GM23338 (cell line): ENCODE measurements at regions not wholly inside any gene's neighbourhood (a gene's known extent, or its start where the extent isn't known, plus 50 kb on each side); places are given as distances from the start of the nearest gene placed in this dataset.

ENCODE experiments used
- CREB1 ChIP-seq: fragments of 250-450 bp; sonication (Bioruptor Pico); IDR thresholded peaks from 2 replicates; pipeline ENCODE4 v1.5.0; 2020; ENCODE audit warnings: low read depth, mild to moderate bottlenecking, moderate library complexity
- EZH2 ChIP-seq: fragments of 200-600 bp; sonication (generic); IDR thresholded peaks from one replicate; pipeline ENCODE4 v1.8.0; 2017; ENCODE audit warnings: antibody characterized with exemption, mild to moderate bottlenecking, low read depth; ENCODE audit not compliant: unreplicated experiment
- EZH2phosphoT487 ChIP-seq: fragments of 200-600 bp; sonication (generic); IDR thresholded peaks from one replicate; pipeline ENCODE4 v1.8.1; 2018; ENCODE audit warnings: antibody characterized with exemption; ENCODE audit not compliant: unreplicated experiment
- JUNB ChIP-seq: IDR thresholded peaks from one replicate; pipeline ENCODE4 v1.6.1; 2016; ENCODE audit warnings: antibody characterized with exemption; ENCODE audit not compliant: unreplicated experiment
- NANOG ChIP-seq: IDR thresholded peaks from 2 replicates; pipeline ENCODE4 v1.6.1; 2016; ENCODE audit warnings: antibody characterized with exemption, borderline replicate concordance
- POLR2AphosphoS5 ChIP-seq: IDR thresholded peaks from 2 replicates; pipeline ENCODE4 v1.6.1; 2016; ENCODE audit warnings: antibody characterized with exemption, low read depth
- STAT1 ChIP-seq: IDR thresholded peaks from one replicate; pipeline ENCODE4 v1.6.1; 2016; ENCODE audit warnings: antibody characterized with exemption; ENCODE audit not compliant: unreplicated experiment
- ZNF114 ChIP-seq: fragments of 250-450 bp; sonication (Bioruptor Pico); IDR thresholded peaks from 2 replicates; pipeline ENCODE4 v1.5.0; 2020; ENCODE audit warnings: mild to moderate bottlenecking, moderate library complexity
- ZNF331 ChIP-seq: fragments of 250-450 bp; sonication (Bioruptor Pico); IDR thresholded peaks from 2 replicates; pipeline ENCODE4 v1.5.0; 2020; ENCODE audit warnings: low read depth, mild to moderate bottlenecking, moderate library complexity
- TF ChIP-seq, protein P1 (sequence below), 2 experiments: fragments of 200-600 bp in 1 of 2; sonication (generic) in 1 of 2; conservative IDR thresholded peaks; 2 replicates each; pipeline versions ENCODE4 v1.5.1 to v1.6.1; 2016 to 2017; ENCODE audit warnings: antibody characterized with exemption in 2 of 2, low read depth in 2 of 2, mild to moderate bottlenecking in 2 of 2, moderate library complexity in 1 of 2
- TF ChIP-seq, protein P2 (sequence below): IDR thresholded peaks from one replicate; pipeline ENCODE4 v1.6.1; 2018; ENCODE audit warnings: antibody characterized with exemption; ENCODE audit not compliant: unreplicated experiment
- TF ChIP-seq, protein P3 (sequence below): IDR thresholded peaks from 2 replicates; pipeline ENCODE4 v1.6.1; 2016; ENCODE audit warnings: antibody characterized with exemption
- TF ChIP-seq, protein P4 (sequence below): fragments of 250-450 bp; sonication (Bioruptor Pico); IDR thresholded peaks from 2 replicates; pipeline ENCODE4 v1.5.0; 2020; ENCODE audit warnings: mild to moderate bottlenecking, moderate library complexity

DNA sequence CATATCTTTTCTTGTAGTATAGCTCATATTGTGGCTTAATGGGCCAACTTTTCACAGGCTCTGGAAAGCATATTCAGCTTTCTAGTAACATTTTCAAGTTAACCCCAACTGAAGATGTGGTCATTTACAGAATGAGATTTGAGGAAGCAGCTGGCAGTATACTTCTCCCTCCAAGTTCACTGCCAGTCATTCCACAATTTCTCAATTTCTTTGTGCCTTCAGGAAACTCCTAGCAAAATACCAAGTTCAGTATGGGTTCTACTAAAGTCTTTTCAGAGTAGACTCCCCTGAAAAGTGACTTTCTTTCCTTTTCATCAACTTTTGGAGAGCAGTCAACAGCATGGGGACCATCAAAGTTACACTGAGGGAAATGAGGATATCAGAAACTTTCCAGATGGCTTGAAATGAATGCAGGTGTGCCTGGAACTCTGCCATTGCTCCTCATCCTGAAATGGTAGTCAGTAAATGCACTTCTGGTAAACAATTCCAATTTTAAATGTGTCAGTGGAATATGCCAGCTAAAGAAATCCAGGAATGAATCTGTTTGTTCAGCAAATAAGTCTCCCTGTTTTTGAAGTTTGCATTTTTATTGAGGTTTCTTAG is 81.5 kb upstream of the TEX13D start:
- TF ChIP-seq EZH2phosphoT487: no peak
- TF ChIP-seq, protein P1, sequence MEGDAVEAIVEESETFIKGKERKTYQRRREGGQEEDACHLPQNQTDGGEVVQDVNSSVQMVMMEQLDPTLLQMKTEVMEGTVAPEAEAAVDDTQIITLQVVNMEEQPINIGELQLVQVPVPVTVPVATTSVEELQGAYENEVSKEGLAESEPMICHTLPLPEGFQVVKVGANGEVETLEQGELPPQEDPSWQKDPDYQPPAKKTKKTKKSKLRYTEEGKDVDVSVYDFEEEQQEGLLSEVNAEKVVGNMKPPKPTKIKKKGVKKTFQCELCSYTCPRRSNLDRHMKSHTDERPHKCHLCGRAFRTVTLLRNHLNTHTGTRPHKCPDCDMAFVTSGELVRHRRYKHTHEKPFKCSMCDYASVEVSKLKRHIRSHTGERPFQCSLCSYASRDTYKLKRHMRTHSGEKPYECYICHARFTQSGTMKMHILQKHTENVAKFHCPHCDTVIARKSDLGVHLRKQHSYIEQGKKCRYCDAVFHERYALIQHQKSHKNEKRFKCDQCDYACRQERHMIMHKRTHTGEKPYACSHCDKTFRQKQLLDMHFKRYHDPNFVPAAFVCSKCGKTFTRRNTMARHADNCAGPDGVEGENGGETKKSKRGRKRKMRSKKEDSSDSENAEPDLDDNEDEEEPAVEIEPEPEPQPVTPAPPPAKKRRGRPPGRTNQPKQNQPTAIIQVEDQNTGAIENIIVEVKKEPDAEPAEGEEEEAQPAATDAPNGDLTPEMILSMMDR (conservative IDR thresholded peaks at IDR 0.05; ENCODE audit: low read depth in 2 of 2): no peak
- no peak for TF ChIP-seq POLR2AphosphoS5
- TF ChIP-seq, protein P2, sequence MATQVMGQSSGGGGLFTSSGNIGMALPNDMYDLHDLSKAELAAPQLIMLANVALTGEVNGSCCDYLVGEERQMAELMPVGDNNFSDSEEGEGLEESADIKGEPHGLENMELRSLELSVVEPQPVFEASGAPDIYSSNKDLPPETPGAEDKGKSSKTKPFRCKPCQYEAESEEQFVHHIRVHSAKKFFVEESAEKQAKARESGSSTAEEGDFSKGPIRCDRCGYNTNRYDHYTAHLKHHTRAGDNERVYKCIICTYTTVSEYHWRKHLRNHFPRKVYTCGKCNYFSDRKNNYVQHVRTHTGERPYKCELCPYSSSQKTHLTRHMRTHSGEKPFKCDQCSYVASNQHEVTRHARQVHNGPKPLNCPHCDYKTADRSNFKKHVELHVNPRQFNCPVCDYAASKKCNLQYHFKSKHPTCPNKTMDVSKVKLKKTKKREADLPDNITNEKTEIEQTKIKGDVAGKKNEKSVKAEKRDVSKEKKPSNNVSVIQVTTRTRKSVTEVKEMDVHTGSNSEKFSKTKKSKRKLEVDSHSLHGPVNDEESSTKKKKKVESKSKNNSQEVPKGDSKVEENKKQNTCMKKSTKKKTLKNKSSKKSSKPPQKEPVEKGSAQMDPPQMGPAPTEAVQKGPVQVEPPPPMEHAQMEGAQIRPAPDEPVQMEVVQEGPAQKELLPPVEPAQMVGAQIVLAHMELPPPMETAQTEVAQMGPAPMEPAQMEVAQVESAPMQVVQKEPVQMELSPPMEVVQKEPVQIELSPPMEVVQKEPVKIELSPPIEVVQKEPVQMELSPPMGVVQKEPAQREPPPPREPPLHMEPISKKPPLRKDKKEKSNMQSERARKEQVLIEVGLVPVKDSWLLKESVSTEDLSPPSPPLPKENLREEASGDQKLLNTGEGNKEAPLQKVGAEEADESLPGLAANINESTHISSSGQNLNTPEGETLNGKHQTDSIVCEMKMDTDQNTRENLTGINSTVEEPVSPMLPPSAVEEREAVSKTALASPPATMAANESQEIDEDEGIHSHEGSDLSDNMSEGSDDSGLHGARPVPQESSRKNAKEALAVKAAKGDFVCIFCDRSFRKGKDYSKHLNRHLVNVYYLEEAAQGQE: no peak
- TF ChIP-seq EZH2: no peak
- TF ChIP-seq CREB1 (CRISPR knock-in tag): no peak
- no peak for TF ChIP-seq NANOG
- TF ChIP-seq ZNF114: no peak
- no peak for TF ChIP-seq JUNB
- TF ChIP-seq, protein P3, sequence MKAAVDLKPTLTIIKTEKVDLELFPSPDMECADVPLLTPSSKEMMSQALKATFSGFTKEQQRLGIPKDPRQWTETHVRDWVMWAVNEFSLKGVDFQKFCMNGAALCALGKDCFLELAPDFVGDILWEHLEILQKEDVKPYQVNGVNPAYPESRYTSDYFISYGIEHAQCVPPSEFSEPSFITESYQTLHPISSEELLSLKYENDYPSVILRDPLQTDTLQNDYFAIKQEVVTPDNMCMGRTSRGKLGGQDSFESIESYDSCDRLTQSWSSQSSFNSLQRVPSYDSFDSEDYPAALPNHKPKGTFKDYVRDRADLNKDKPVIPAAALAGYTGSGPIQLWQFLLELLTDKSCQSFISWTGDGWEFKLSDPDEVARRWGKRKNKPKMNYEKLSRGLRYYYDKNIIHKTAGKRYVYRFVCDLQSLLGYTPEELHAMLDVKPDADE: no peak
- TF ChIP-seq ZNF331: no peak
- TF ChIP-seq, protein P4, sequence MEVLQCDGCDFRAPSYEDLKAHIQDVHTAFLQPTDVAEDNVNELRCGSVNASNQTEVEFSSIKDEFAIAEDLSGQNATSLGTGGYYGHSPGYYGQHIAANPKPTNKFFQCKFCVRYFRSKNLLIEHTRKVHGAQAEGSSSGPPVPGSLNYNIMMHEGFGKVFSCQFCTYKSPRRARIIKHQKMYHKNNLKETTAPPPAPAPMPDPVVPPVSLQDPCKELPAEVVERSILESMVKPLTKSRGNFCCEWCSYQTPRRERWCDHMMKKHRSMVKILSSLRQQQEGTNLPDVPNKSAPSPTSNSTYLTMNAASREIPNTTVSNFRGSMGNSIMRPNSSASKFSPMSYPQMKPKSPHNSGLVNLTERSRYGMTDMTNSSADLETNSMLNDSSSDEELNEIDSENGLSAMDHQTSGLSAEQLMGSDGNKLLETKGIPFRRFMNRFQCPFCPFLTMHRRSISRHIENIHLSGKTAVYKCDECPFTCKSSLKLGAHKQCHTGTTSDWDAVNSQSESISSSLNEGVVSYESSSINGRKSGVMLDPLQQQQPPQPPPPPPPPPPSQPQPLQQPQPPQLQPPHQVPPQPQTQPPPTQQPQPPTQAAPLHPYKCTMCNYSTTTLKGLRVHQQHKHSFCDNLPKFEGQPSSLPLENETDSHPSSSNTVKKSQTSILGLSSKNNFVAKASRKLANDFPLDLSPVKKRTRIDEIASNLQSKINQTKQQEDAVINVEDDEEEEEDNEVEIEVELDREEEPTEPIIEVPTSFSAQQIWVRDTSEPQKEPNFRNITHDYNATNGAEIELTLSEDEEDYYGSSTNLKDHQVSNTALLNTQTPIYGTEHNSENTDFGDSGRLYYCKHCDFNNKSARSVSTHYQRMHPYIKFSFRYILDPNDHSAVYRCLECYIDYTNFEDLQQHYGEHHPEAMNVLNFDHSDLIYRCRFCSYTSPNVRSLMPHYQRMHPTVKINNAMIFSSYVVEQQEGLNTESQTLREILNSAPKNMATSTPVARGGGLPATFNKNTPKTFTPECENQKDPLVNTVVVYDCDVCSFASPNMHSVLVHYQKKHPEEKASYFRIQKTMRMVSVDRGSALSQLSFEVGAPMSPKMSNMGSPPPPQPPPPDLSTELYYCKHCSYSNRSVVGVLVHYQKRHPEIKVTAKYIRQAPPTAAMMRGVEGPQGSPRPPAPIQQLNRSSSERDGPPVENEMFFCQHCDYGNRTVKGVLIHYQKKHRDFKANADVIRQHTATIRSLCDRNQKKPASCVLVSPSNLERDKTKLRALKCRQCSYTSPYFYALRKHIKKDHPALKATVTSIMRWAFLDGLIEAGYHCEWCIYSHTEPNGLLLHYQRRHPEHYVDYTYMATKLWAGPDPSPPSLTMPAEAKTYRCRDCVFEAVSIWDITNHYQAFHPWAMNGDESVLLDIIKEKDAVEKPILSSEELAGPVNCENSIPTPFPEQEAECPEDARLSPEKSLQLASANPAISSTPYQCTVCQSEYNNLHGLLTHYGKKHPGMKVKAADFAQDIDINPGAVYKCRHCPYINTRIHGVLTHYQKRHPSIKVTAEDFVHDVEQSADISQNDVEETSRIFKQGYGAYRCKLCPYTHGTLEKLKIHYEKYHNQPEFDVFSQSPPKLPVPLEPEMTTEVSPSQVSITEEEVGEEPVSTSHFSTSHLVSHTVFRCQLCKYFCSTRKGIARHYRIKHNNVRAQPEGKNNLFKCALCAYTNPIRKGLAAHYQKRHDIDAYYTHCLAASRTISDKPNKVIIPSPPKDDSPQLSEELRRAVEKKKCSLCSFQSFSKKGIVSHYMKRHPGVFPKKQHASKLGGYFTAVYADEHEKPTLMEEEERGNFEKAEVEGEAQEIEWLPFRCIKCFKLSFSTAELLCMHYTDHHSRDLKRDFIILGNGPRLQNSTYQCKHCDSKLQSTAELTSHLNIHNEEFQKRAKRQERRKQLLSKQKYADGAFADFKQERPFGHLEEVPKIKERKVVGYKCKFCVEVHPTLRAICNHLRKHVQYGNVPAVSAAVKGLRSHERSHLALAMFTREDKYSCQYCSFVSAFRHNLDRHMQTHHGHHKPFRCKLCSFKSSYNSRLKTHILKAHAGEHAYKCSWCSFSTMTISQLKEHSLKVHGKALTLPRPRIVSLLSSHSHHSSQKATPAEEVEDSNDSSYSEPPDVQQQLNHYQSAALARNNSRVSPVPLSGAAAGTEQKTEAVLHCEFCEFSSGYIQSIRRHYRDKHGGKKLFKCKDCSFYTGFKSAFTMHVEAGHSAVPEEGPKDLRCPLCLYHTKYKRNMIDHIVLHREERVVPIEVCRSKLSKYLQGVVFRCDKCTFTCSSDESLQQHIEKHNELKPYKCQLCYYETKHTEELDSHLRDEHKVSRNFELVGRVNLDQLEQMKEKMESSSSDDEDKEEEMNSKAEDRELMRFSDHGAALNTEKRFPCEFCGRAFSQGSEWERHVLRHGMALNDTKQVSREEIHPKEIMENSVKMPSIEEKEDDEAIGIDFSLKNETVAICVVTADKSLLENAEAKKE (CRISPR knock-in tag): no peak
- TF ChIP-seq STAT1: no peak
